ENCODE measurements at regions not wholly inside any gene's neighbourhood (a gene's known extent, or its start where the extent isn't known, plus 50 kb on each side); places are given as distances from the start of the nearest gene placed in this dataset.

DNA sequence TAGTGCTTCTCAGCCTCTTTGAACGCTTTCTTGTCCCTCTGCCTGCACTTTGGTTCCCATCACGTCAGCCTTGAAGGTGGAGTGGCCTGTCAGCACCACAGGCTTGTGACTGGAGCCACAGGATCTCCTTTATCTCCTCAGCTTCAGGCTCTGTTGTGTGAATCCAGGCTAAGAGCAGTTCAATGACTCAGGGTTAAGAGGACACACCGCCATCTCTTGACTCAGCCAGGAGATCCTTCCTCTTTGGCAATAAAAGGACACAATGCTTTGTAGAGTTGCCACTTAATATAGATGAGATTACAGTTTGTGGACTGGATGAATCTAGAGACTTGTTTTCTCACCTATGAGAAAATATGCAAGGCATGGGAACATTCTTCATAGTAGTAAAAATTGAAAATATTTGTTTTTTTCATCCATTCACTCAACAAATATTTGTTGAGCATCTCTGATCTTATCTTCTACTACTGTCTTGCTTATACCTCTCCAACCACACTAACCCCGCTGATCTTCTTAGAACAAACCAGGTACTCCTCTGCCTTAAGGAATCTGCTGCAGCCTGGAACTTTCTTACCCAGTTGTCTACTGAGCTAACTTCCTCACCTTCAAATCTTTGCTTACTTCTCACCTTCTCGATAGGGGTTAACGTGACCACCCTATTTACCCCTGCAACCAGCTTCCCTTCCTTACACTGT lies 62.3 kb downstream of the UCHL1 start:
- no peak for DNase-seq

DNA sequence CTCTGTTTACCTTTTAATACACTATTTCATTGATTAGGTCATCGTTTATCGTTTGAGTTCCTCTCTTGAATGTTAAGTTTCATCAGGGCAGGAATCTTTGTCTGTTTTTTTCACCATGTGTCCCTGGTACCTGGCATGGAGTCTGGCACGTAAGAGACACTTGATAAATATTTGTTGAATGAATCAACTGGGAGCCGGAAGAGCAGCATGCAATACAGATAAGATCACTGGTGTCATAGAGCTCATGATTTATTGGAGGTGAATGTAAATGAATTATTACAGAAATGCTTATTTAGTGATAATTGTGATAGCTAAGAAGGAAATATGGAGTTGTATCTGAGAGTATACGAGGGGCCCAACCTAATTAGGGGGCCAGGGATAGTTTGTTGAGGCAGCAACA lies 62.8 kb downstream of the UCHL1 start:
- DNase-seq = no peak

DNA sequence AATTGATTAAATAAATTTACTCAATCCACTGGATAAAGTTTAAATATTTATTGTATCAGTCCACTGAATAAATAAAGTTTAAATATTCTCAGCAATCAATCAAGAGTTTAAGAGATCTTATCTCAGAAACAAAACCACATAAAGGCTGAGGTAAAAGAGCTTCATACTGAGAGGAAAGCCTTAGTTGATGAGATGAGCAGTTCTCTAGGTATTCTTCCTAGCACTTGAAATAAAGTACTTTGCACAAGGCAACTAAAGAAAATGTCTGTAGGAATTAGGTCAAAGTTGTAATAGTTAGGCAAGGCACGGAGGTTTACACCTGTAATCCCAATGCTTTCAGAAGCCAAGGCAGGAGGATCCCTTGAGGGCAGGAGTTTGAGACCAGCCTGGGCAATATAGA lies 63.5 kb downstream of the UCHL1 start:
- DNase-seq = no peak

DNA sequence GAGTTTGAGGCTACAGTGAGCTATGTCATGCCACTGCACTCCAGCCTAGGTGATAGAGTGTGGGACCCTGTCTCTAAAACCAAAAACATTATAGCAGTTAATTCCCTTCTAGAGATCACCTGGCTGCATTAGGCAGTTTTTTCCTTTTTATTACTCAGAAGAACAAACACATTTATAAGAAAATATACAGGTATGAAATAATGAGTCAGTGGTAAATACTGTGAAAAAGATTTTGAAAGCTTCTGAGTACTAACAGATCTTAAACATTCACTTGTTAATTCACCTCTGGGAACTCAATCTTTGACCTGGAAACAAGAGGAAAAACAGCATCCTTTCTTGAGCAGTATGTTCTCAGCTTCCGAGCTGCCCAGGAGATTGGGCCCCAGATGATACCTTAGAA lies 64.1 kb downstream of the UCHL1 start:
- DNase-seq = no peak

DNA sequence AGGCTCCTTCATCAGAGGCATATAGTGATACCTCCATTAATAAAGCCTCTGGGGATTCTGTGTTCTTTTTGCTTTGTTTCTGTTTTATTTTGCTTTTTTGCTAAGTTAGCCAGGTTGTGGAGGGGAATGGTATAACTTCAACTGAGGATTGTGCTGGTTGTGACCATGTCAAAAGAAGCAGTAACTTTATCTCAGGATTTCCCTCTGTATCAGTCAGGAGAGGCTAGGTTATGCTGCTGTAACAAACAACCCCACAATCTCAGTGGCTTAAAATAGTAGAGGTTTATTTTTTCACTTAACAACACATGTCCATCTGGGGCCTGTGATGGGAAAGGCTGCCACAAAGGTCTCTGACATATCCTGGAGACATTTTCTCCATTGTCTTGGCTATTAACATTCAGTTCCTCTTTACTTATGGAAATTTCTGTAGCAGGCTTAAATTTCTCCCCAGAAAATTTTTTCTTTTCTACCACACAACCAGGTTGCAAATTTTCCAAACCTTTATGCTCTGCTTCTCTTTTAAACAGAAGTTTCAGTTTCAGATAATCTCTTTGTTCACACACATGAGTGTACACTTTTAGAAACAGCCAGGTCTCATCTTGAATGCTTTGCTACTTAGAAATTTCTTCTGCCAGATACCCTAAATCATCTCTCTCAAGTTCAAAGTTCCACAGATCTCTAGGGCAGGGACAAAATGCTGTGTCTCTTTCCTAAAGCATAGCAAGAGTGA lies 64.7 kb downstream of the UCHL1 start:
- no peak for DNase-seq

DNA sequence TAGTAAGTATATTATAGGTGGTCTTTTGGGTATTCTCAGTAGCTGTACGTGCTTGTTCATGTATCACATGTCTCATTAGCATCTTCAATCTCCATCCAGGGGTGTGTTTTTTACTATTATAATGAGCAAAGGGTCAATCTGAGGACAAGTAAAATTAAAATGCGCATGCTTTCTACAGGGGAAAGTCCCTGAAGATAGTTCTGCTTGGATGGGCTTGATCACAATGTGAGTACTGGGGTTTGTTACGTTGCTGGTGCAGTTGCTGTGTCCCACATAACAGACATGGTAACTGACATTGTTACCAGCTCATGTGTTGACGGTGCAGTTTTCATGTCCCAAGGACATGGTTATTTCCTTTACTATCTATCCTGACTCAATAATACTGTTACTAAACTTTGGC lies 65.9 kb downstream of the UCHL1 start:
- no peak for DNase-seq

DNA sequence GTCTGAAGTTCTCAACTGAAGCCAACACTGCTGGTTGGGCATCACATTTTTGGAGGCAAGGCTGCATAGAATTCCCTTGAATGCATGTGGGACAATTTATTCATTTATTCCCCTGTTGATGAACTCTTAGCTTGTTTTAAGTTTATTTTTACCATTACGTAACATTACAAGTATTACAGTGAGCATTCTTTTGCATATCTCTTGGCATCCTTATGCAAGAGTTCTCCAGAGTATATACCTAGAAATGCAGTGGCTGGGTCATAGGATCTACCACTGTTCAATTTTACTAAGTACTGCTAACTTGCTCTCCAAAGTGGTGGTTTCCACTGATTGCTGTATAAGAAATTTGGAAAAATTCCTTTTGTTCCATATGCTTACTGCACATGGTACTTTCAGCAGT lies 66.5 kb downstream of the UCHL1 start:
- no peak for DNase-seq

DNA sequence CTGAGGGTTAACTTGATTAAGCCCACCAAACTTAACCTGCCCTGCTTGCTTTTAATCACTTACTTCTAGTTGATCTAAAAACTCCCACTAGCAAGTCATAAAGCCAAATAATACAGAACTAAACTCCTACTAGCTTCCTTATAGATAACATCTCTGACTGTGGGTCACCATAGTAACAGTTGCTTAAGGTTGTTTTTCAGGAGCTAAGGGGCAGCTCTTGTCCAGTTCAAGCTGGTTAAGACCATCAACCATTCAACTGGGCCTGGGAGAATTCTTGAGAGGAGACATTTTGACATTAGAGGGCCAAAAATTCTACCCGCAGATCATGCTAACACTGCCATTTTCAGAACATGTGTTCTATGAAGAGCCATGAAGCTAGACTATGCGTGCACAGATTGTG lies 67.0 kb downstream of the UCHL1 start:
- DNase-seq = no peak

DNA sequence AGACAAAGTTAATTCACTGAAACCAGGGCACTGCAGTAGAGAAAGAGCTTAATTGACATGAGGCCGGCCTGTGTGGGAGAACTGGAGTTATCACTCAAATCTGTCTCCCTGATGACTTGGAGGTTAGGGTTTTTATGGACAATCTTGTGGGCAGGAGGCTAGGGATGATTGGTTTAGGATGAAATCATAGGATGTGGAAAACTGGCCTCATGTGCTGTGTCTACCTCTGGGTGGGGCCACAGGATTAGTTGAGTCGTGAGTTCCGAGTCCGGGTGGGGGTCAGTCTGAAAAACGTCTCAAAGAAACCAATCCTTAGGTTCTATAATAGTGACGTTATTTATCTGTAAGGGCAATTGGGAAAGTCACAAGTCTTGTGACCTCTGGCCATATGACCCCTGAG lies 68.1 kb downstream of the UCHL1 start:
- no peak for DNase-seq

DNA sequence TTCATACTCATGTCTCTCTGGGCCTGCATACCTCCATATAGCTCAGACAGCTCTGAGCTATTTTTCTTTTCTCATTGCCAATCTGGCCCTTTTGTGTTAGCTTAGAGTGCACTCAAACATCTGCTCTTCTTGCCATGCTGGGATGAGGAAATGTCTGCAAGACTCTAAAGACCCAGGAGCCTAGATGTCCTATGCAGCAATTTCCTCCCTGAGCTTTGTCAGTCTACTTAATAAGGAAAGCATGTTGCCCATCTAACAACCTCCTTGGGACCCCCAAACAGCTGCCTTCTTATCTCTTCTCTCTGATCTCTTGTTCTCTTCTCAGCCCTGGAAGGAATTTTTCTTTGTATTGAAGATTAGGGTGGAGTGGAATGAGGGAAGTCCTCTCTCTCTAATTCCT lies 69.2 kb downstream of the UCHL1 start:
- no peak for DNase-seq

DNA sequence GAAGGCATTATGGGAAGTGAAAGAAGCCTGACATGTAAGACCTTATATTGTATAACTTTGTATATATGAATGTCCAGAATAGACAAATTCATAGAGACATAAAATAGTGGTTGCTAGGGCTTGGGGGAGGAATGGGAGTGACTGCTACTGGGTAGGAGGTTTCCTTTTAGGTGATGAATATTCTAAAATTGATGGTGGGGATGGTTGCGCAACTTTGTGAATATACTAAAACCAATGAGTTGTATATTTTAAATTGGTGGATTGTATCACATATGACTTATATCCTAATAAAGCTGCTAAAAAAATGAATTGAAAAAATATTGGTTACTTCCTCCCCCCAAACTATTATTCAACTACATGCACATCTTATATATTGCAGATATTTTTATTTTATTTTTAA lies 70.0 kb downstream of the UCHL1 start:
- no peak for DNase-seq

DNA sequence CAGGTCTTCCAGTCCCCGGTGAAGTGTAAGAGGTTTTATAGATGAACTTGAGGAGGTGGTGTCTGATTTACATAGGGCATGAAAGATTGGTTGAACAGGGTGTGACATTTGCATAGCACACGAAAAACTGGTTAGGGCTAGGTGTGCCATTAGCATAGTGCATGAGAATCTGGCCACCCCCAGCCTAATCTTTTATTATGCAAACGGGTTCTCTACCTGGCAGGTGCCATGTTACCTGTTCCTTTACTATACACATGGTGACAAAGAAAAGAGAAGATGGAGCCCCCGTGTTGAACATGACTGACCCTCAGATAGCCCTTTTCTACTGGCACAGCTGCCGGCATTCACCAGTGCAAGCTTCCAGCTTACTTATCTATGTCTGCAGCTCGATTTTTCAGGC lies 71.0 kb downstream of the UCHL1 start:
- no peak for DNase-seq

DNA sequence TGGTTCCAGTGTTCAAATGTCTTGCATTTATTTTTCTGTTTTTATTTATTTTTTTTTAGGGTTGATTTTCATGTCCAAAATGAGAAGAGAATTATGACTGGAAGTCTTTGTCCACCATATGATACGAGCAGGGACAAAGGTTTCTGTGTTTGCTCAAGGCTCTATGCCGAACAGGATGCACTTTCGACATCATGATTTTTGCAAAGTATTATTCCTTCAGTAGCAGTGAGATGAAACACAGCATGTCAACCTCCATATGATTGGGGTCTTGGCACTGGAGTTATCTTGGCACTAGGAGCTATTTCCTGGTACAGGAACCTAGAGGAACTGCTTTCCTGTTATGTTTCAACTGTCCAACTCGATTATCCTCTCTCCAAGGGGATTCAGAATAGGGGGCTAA lies 72.6 kb downstream of the UCHL1 start:
- DNase-seq = no peak

DNA sequence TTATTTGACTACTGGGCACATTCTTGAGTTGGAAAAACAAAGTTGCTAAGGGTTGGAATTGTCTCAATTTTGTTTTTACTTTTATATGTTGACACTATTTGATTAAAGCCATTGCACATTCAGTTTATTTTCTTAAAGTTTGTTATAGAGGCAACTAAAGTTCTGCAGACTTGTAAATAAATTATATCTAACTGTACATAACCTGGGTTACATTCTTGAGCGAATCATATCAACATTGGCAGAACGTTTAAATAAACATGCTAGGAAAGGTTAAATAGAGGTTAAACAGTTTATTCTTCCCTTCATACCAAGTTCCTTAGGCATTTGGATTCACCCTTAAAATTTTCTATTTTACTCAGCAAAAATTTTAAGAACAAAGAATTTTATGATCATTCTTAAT lies 74.5 kb downstream of the UCHL1 start:
- no peak for DNase-seq

DNA sequence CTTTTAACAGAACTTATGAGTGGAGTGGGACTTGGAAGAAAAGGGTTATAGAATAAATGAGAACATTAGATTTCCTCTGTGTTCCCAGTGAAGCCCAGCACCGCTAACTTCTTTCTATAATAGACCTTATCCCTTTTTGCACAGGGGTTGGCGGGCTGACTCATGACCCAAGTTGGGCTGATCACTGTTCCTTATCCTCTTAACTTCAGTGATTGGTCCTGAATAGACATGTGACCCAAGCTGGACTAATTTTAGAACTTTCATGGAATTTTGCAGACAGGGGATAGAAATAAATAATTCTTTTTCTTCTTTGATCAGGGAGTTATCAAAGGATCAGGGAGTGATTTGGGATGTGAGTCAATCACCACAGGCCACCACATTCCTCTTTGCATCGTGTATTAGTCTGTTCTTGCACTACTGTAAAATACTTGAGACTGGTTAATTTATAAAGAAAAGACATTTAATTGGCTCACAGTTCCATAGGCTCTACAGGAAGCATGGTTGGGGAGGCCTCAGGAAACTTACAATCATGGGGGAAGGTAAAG lies 75.9 kb downstream of the UCHL1 start:
- no peak for DNase-seq

DNA sequence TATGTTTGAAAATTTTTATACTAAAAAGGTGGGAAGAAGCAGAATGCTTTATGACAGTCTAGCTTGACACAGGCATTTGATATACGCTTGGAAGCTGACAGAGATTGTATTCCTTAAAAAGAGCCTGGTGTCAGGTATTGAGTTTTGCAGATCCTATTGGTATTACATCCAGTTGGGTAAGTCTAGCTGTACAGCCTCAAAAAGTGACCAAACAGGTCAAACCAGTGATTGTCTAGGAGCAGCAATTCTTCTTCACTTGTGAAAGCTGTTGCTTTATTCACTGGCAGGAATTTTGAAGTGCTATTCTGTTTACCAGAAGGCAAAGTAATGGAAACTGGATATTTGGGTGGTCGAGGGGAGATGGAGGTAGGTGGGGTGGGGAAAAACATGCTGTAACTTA lies 77.5 kb downstream of the UCHL1 start:
- no peak for DNase-seq

DNA sequence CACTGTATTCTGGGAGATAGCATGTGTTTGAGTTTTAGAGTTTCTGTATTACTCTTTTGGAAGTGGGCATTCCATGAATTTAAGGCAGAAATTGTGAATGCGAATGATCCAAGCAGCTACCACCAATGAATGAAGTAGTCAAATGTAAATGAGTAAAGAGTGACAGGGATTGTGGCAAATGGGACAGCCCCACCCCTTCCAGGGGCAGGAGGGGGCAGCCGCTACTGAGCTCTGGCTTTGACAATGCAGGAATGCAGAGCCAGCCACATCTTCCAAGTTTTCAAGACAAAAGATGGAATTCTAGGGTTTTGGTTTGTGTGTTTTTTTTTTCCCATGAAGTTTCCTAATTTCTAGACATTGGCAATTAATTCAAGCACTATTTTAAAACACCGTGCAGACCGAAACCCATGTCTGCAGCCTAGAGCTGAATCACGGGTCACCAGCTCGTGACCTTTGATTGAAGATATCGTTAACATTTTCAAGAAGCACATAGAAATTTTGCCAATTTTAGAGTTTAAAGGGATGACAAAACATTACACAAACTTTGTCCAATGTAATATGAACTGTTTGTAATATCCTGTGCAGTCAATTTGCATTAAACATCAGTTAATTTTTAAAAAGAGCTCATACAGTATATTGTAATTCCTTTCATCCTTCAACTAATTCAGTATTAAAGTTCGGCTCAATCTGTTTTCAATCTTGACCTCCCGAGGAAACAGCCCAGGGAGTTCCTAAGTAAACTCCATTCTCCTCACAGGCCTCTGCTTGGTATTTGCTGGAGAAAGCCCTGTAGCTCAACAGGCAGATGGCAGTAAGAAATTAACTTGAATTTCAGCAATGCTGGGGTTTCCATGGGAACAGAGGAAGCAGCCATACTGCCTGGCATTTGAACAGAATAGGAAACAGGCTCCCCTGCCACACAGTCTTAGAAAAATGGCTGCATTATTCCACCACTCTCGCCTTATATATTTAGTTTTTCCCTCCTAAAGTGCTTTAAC lies 83.4 kb downstream of the UCHL1 start:
- peak in 10 of 14 donors; percentile 3 to 71 (median 30) for DNase-seq

DNA sequence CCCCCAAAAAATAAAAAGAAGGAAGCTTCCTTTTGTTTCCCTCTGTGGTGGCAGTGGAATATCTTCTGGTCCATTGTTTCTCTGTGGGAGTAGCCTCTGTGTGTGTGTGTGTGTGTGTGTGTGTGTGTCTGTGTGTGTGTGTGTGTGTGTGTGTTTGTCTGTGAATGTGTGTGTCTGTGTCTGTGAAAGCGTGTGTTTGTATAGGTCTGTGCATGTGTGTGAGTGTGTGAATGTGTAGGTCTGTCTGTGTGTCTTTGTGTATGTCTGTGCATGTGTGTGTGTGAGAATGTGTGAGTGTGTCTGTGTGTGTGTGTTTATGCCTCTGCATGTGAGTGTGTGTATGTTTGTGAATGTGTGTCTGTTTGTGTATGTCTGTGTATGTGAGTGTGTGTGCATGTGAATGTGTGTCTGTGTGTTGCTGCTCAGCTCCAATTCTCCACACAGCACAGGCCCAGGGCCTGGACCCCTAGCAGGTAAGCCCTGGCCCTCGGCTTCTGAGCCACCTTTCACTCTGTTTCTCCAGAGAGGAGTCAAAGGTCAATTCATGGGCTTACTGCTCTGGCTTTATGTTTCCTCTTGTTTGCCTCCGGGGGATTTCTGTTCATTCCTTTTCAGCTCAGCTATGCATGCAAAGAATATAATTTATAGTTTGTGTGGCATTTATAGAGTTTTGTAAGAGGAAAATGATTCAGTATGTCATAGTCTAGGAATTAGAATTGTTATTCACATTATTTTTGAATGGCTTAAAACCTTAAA lies 89.8 kb downstream of the UCHL1 start:
- no peak for DNase-seq

DNA sequence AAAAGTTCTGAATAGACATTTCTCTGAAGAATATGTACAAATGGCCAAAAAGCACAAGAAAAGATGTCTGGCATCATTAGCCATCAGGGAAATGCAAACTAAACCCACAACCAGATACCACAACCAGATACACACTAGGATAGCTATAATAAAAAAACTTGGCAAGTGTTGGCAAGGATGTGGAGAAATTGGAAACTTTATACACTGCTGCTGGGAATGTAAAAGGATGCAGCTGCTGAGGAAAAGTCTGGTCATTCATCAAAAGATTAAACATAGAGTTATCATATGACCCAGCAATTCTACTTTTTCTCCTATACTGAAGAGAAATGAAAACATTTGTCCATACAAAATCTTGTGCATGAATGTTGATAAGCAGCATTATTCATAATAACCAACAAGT lies 92.3 kb downstream of the UCHL1 start:
- no peak for DNase-seq

DNA sequence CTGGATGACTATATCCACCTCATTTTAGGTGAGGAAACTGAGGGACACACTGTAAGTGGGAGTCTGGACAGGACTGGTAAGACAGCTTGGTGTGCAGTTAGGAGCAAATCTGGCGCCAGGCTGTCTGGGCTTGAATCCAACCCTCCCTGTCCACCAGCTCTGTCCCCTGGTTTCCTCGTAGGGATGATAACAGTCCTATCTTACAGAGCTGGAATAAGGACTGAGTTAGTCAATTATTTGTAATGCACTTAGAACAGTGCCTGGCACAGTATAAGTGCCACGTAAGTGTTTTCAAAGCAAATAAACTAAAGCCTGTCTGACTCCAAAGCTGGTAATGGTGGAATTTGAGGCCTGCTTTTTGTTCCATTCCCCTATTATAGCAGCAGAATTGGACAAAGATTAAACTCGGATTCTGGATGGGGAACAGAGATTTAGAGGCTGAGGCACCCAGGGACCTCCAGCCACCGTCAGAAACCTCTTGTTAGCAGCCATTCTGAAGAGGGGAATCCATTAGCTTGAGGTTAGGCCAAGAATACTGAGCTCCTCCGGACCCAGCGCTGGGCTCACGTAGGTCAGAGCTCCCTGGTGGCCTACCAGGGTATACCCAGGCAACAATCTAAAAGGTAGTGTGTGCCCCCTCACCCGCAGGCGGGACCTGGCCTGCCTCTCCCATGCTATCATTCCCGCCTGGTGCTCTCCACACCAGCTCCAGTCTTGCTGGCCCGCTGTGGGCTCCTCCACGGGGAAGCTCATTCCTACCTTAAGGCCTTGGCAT lies 102.1 kb downstream of the UCHL1 start:
- peak in 1 of 14 donors; percentile 67 for DNase-seq

DNA sequence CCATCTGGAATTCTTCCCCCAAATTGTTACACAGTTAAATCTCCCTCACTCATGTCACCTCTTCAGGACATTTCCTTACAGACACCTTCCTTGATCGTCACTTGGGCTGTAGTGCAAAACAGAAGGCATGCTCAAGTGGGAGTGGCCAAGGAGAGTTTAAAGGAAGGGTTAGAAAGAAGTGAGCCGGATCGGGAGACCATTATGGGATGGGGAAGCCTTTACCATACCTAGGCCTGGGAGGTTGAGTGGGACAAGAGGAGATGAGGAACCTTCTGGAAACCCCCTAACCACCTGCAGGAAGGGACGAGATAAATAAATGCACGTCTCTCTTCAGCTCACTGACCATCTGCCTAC lies 102.7 kb downstream of the UCHL1 start:
- peak in 1 of 14 donors; percentile 34 for DNase-seq

DNA sequence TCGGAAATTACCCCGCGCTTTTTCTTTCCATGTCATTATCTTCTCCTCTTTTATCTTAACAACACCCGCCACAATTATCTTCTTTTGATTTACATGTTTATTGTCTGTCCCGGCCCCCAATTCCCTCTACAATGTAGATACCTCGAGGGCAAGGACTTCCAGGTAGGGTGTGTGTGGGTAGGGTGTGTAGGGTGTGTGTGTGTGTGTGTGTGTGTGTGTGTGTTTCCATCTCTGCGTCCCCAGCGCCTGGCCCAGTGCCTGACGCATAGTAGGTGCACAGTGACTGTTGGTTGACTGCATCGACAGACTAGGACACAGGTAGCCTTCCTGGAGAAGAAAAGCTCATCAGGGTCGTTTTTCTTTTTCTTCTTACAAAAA lies 103.1 kb downstream of the UCHL1 start:
- no peak for DNase-seq

Data from C1 segment of cervical spinal cord (tissue), 14 donors.